ENCODE measurements at regions not wholly inside any gene's neighbourhood (a gene's known extent, or its start where the extent isn't known, plus 50 kb on each side); places are given as distances from the start of the nearest gene placed in this dataset.

GRCh38 chr6:133070410-133071043 lies 170.6 kb upstream of the EYA4 start:
- CTCF ChIA-PET = no interaction called here
- intact Hi-C loops (cut with micrococcal nuclease) = no loop called here

GRCh38 chr6:133079901-133080300 lies 161.3 kb upstream of the EYA4 start:
- H3K9me3 ChIP-seq (ENCODE audit: low read length) = no peaks in the 10 kb centered on the region
- H3K4me2 ChIP-seq (ENCODE audit: low read length) = no peak overlapping the region
- no peak overlapping the region for H2AFZ ChIP-seq (ENCODE audit: low read length)
- no peak overlapping the region for H3K9ac ChIP-seq (ENCODE audit: low read length)
- H3K27me3 ChIP-seq (ENCODE audit: low read length) = no peaks in the 10 kb centered on the region
- ATAC-seq (no peak), DNase-seq (no peak)
- no peaks in the 10 kb centered on the region for H3F3A ChIP-seq (ENCODE audit: low read length, unreplicated experiment)
- no TSS peak for BruUV-seq (replicated peaks)
- H4K20me1 ChIP-seq (ENCODE audit: low read length) = no peaks in the 10 kb centered on the region
- ChIA-PET CTCF (no interaction called here), POLR2A (ENCODE audit: unreplicated experiment) (no interaction called here)
- intact Hi-C loops (cut with micrococcal nuclease) = no loop called here
- no peaks in the 10 kb centered on the region for H3K79me2 ChIP-seq (ENCODE audit: low read length)
- no peak overlapping the region for H3K4me3 ChIP-seq (ENCODE audit: low read length)
- H3K4me1 ChIP-seq (ENCODE audit: insufficient read depth, low read length) = peaks cover 10% of the 10 kb centered on the region
- no peak overlapping the region for H3K27ac ChIP-seq (ENCODE audit: low read length)
- H3K9me2 ChIP-seq (replicated peaks; ENCODE audit: low read length) = no peaks in the 10 kb centered on the region
- no peaks in the 10 kb centered on the region for H3K36me3 ChIP-seq (ENCODE audit: low read depth, low read length)
- TF ChIP-seq, protein P1, sequence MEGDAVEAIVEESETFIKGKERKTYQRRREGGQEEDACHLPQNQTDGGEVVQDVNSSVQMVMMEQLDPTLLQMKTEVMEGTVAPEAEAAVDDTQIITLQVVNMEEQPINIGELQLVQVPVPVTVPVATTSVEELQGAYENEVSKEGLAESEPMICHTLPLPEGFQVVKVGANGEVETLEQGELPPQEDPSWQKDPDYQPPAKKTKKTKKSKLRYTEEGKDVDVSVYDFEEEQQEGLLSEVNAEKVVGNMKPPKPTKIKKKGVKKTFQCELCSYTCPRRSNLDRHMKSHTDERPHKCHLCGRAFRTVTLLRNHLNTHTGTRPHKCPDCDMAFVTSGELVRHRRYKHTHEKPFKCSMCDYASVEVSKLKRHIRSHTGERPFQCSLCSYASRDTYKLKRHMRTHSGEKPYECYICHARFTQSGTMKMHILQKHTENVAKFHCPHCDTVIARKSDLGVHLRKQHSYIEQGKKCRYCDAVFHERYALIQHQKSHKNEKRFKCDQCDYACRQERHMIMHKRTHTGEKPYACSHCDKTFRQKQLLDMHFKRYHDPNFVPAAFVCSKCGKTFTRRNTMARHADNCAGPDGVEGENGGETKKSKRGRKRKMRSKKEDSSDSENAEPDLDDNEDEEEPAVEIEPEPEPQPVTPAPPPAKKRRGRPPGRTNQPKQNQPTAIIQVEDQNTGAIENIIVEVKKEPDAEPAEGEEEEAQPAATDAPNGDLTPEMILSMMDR (conservative IDR thresholded peaks at IDR 0.05; ENCODE audit: low read depth, low read length) = no peak
- no peak for TF ChIP-seq EZH2 (IDR thresholded peaks at IDR 0.05; ENCODE audit: low read length, unreplicated experiment)

More at GRCh38 chr6:133070410-133071043, 170.6 kb upstream of the EYA4 start:
- H3K36me3 ChIP-seq (ENCODE audit: low read depth, low read length) = no peaks in the 10 kb centered on the region
- no peaks in the 10 kb centered on the region for H3K4me1 ChIP-seq (ENCODE audit: insufficient read depth, low read length)
- H3K9me3 ChIP-seq (ENCODE audit: low read length) = no peaks in the 10 kb centered on the region
- H3K4me2 ChIP-seq (ENCODE audit: low read length) = no peak overlapping the region
- H3K27ac ChIP-seq (ENCODE audit: low read length) = no peak overlapping the region
- TF ChIP-seq EZH2 (IDR thresholded peaks at IDR 0.05; ENCODE audit: low read length, unreplicated experiment) (no peak), EZH2phosphoT487 (IDR thresholded peaks at IDR 0.05; ENCODE audit: borderline replicate concordance, low read length) (no peak)
- TF ChIP-seq, protein P1 (conservative IDR thresholded peaks at IDR 0.05; ENCODE audit: low read depth, low read length) = no peak
- no peaks in the 10 kb centered on the region for H3K9me2 ChIP-seq (replicated peaks; ENCODE audit: low read length)
- no peaks in the 10 kb centered on the region for H3K79me2 ChIP-seq (ENCODE audit: low read length)
- H2AFZ ChIP-seq (ENCODE audit: low read length) = no peak overlapping the region
- no TSS peak for BruUV-seq (replicated peaks)
- ATAC-seq (no peak), DNase-seq (no peak)
- no peak overlapping the region for H3K4me3 ChIP-seq (ENCODE audit: low read length)
- POLR2A ChIA-PET (ENCODE audit: unreplicated experiment) = no interaction called here
- no peaks in the 10 kb centered on the region for H4K20me1 ChIP-seq (ENCODE audit: low read length)
- no peaks in the 10 kb centered on the region for H3K27me3 ChIP-seq (ENCODE audit: low read length)
- H3K9ac ChIP-seq (ENCODE audit: low read length) = no peak overlapping the region
- H3F3A ChIP-seq (ENCODE audit: low read length, unreplicated experiment) = no peaks in the 10 kb centered on the region

GRCh38 chr6:133083248-133083967 lies 157.7 kb upstream of the EYA4 start:
- ChIA-PET POLR2A (ENCODE audit: unreplicated experiment) (no interaction called here), CTCF (no interaction called here)
- Histone ChIP-seq H3K9ac (ENCODE audit: low read length) (no peak overlapping the region), H3K9me2 (replicated peaks; ENCODE audit: low read length) (no peaks in the 10 kb centered on the region), H3K4me3 (ENCODE audit: low read length) (no peak overlapping the region), H3K9me3 (ENCODE audit: low read length) (no peaks in the 10 kb centered on the region), H3K4me2 (ENCODE audit: low read length) (no peak overlapping the region), H3K27me3 (ENCODE audit: low read length) (no peaks in the 10 kb centered on the region), H3K36me3 (ENCODE audit: low read depth, low read length) (no peaks in the 10 kb centered on the region), H3K4me1 (ENCODE audit: insufficient read depth, low read length) (peaks cover 10% of the 10 kb centered on the region), H3K27ac (ENCODE audit: low read length) (no peak overlapping the region), H3K79me2 (ENCODE audit: low read length) (no peaks in the 10 kb centered on the region), H2AFZ (ENCODE audit: low read length) (no peak overlapping the region), H4K20me1 (ENCODE audit: low read length) (no peaks in the 10 kb centered on the region), H3F3A (ENCODE audit: low read length, unreplicated experiment) (no peaks in the 10 kb centered on the region)
- no peak for ATAC-seq
- DNase-seq = no peak
- TF ChIP-seq EZH2phosphoT487 (IDR thresholded peaks at IDR 0.05; ENCODE audit: borderline replicate concordance, low read length) = no peak
- TF ChIP-seq, protein P1 (conservative IDR thresholded peaks at IDR 0.05; ENCODE audit: low read depth, low read length) = no peak
- TF ChIP-seq EZH2 (IDR thresholded peaks at IDR 0.05; ENCODE audit: low read length, unreplicated experiment) = no peak
- BruUV-seq (replicated peaks) = no TSS peak
- intact Hi-C loops (cut with micrococcal nuclease) = no loop called here
